Activated CD8-positive, alpha-beta T cell treated with anti-CD3 and anti-CD28 coated beads, Interleukin-2, amount 10 ng/mL, durations not matched to agents 7 days and 5 days (primary cell): ENCODE measurements at regions not wholly inside any gene's neighbourhood (a gene's known extent, or its start where the extent isn't known, plus 50 kb on each side); places are given as distances from the start of the nearest gene placed in this dataset.

ENCODE experiments used
- ATAC-seq: fragments of 150-1000 bp; cut with Tn5 transposase; one replicate; pipeline ENCODE4 v1.10.0; 2021; ENCODE audit warnings: moderate library complexity
- CTCF ChIA-PET: fragments of 350-600 bp; sonication (Branson Sonifier 250); formaldehyde crosslinking; loops from one replicate; lab custom pipeline; 2021; ENCODE audit warnings: antibody characterized with exemption; lab: Charles Lee
- POLR2A ChIA-PET: fragments of 350-600 bp; sonication (Branson Sonifier 250); formaldehyde crosslinking; loops from one replicate; lab custom pipeline; 2021; ENCODE audit warnings: antibody characterized with exemption; lab: Charles Lee
- DNase-seq: peaks from one replicate; pipeline ENCODE4 v3.0.0-alpha.2; 2020
- H3K27ac Mint-ChIP-seq: one replicate; pipeline ENCODE4 v1.8.0; 2021; ENCODE audit warnings: mild to moderate bottlenecking, mixed read lengths
- H3K27me3 Mint-ChIP-seq: one replicate; pipeline ENCODE4 v1.8.0; 2021; ENCODE audit warnings: low read depth, mixed read lengths
- H3K36me3 Mint-ChIP-seq: one replicate; pipeline ENCODE4 v1.8.0; 2021; ENCODE audit warnings: low read depth, mixed read lengths
- H3K4me1 Mint-ChIP-seq: one replicate; pipeline ENCODE4 v1.8.0; 2021; ENCODE audit warnings: low read depth, mixed read lengths
- H3K4me3 Mint-ChIP-seq: one replicate; pipeline ENCODE4 v1.8.0; 2021; ENCODE audit warnings: mild to moderate bottlenecking, mixed read lengths
- H3K9me3 Mint-ChIP-seq: one replicate; pipeline ENCODE4 v1.8.0; 2022; ENCODE audit warnings: mixed read lengths; ENCODE audit not compliant: insufficient read depth

GRCh38 chr5:62707131-62707530 is 128.5 kb downstream of the LRRC70 start:
- Mint-ChIP-seq H3K9me3 (peaks cover 5% of the 10 kb centered on the region), H3K27ac (no peak overlapping the region), H3K4me1 (no peaks in the 10 kb centered on the region), H3K36me3 (no peaks in the 10 kb centered on the region), H3K4me3 (no peak overlapping the region), H3K27me3 (peaks cover 5% of the 10 kb centered on the region)
- no peak for DNase-seq
- ChIA-PET POLR2A (no interaction called here), CTCF (no interaction called here)
- ATAC-seq, result no peak

GRCh38 chr5:62705022-62705421 is 126.4 kb downstream of the LRRC70 start:
- POLR2A ChIA-PET, result no interaction called here
- Mint-ChIP-seq H3K27ac (no peak overlapping the region), H3K4me1 (no peaks in the 10 kb centered on the region), H3K9me3 (peaks cover 5% of the 10 kb centered on the region), H3K27me3 (peaks cover 5% of the 10 kb centered on the region), H3K36me3 (no peaks in the 10 kb centered on the region), H3K4me3 (no peak overlapping the region)
- CTCF ChIA-PET, result no interaction called here
- no peak for ATAC-seq
- no peak for DNase-seq

- Mint-ChIP-seq H3K9me3 (no peaks in the 10 kb centered on the region), H3K27me3 (no peaks in the 10 kb centered on the region), H3K4me1 (no peaks in the 10 kb centered on the region), H3K27ac (no peak overlapping the region), H3K4me3 (no peak overlapping the region), H3K36me3 (no peaks in the 10 kb centered on the region)
- CTCF ChIA-PET, result no interaction called here
- no peak for DNase-seq
- no peak for ATAC-seq
- POLR2A ChIA-PET, result no interaction called here
Observed at GRCh38 chr5:62702126-62702525, 123.5 kb downstream of the LRRC70 start.

DNA sequence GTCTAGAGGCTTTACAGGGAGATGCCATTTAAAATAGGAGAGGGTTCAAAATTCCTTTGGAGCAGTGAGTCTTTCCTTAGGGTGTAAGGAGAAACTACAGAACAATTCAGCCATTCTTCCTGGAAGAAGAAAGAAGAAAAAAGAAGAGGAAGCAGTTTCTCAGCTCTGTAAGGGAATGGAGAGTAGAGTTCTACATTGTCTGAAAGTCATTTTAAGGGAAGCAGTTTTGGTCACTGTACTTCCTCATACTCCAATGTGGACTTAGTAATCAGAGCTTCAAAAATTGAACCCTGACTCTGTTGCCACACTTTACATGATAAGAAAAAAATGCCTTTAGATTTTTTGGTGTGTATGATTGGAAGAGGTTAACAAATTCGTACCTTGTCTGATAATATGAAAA is 122.4 kb downstream of the LRRC70 start:
- CTCF ChIA-PET, result interaction anchor here (1.0 kb wide), 1 partner anchor 18 kb away, joined by 4 read pairs; no protein-coding TSS in a partner anchor
- no peaks in the 10 kb centered on the region for H3K9me3 Mint-ChIP-seq

DNA sequence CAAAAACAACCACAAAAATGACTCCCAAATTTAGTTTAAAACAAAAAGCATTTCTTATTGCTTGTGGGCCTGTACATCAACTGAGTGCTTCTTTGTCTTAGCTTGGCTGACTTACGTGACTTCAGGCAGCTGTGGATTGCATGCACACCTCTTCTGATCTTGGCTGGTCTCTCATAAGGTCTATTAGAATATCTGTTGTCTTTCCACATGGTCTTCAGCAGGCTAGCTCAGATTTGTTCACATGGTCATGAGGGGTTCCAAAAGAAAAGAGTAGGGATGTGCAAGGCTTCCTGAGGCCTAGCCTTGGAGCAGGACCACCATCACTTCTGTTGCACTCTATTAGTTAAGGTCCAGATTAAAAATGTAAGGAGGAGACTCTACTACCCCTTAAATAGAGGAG is 120.1 kb downstream of the LRRC70 start:
- DNase-seq (no peak), ATAC-seq (no peak)
- H3K36me3 Mint-ChIP-seq, result no peaks in the 10 kb centered on the region
- H3K4me3 Mint-ChIP-seq, result no peak overlapping the region
- ChIA-PET CTCF (no interaction called here), POLR2A (no interaction called here)
- H3K27ac Mint-ChIP-seq, result no peak overlapping the region
- H3K9me3 Mint-ChIP-seq, result no peaks in the 10 kb centered on the region
- H3K27me3 Mint-ChIP-seq, result no peaks in the 10 kb centered on the region
- no peaks in the 10 kb centered on the region for H3K4me1 Mint-ChIP-seq

More for the DNA sequence above, 122.4 kb downstream of the LRRC70 start:
- H3K4me1 Mint-ChIP-seq, result no peaks in the 10 kb centered on the region
- no peak for ATAC-seq
- POLR2A ChIA-PET, result interaction anchor here (0.6 kb wide), 1 partner anchor 281 kb away, joined by 3 read pairs; no protein-coding TSS in a partner anchor
- no peaks in the 10 kb centered on the region for H3K36me3 Mint-ChIP-seq
- DNase-seq, result no peak
- no peak overlapping the region for H3K27ac Mint-ChIP-seq
- H3K4me3 Mint-ChIP-seq, result no peak overlapping the region
- no peaks in the 10 kb centered on the region for H3K27me3 Mint-ChIP-seq

DNA sequence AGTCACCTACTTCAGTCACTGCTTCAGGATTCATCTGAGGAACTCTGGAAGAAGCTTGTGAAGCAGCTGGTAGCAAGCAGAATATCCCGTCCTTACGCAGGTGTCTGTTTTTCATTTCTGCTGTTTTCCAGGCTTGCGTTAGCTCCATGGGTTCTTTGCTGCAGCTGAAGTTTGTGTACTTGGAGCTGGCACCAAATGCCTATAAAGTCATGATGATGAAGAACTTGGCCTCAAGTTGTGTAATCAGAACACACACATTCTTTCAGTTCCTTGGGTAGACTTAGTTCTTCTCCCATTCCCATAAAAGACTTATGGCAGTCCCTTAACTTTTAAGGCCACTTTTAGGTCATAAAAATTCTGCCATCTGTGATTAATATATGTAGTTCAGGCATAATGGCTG is 116.7 kb downstream of the LRRC70 start:
- no peak overlapping the region for H3K4me3 Mint-ChIP-seq
- H3K9me3 Mint-ChIP-seq, result no peaks in the 10 kb centered on the region
- no peaks in the 10 kb centered on the region for H3K27me3 Mint-ChIP-seq
- DNase-seq (no peak), ATAC-seq (no peak)
- no peaks in the 10 kb centered on the region for H3K36me3 Mint-ChIP-seq
- ChIA-PET POLR2A (no interaction called here), CTCF (no interaction called here)
- no peak overlapping the region for H3K27ac Mint-ChIP-seq
- H3K4me1 Mint-ChIP-seq, result no peaks in the 10 kb centered on the region

GRCh38 chr5:62692946-62693713 is 114.5 kb downstream of the LRRC70 start:
- Mint-ChIP-seq H3K9me3 (no peaks in the 10 kb centered on the region), H3K4me3 (no peak overlapping the region), H3K27ac (no peak overlapping the region), H3K27me3 (no peaks in the 10 kb centered on the region), H3K4me1 (peaks cover 6% of the 10 kb centered on the region), H3K36me3 (peaks cover 1% of the 10 kb centered on the region)
- ChIA-PET POLR2A (no interaction called here), CTCF (no interaction called here)
- DNase-seq (no peak), ATAC-seq (no peak)

DNA sequence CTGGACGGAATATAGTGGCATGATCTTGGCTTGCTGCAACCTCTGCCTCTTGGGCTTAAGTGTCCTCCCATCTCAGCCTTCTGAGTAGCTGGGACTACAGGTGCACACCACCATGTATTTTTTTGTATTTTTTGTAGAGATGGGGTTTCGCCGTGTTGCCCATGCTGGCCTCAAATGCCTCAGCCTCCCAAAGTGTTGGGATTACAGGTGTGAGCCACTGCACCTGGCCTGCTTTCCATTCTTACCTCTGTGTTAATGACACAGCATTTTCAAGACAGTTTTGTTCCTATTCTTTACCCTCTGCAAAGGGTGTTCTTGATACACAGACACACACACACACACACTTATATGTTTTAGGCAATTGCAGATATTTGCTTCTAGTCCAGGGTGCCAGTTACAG is 113.3 kb downstream of the LRRC70 start:
- ATAC-seq (no peak), DNase-seq (no peak)
- Mint-ChIP-seq H3K27ac (no peak overlapping the region), H3K27me3 (no peaks in the 10 kb centered on the region), H3K4me1 (peaks cover 6% of the 10 kb centered on the region), H3K9me3 (no peaks in the 10 kb centered on the region), H3K36me3 (peaks cover 1% of the 10 kb centered on the region), H3K4me3 (no peak overlapping the region)
- CTCF ChIA-PET, result no interaction called here
- POLR2A ChIA-PET, result no interaction called here

GRCh38 chr5:62690421-62690820 is 111.8 kb downstream of the LRRC70 start:
- H3K27ac Mint-ChIP-seq, result no peak overlapping the region
- ChIA-PET POLR2A (no interaction called here), CTCF (no interaction called here)
- ATAC-seq (no peak), DNase-seq (no peak)
- no peaks in the 10 kb centered on the region for H3K27me3 Mint-ChIP-seq
- peaks cover 6% of the 10 kb centered on the region for H3K4me1 Mint-ChIP-seq
- no peaks in the 10 kb centered on the region for H3K9me3 Mint-ChIP-seq
- H3K36me3 Mint-ChIP-seq, result peaks cover 1% of the 10 kb centered on the region
- no peak overlapping the region for H3K4me3 Mint-ChIP-seq

DNA sequence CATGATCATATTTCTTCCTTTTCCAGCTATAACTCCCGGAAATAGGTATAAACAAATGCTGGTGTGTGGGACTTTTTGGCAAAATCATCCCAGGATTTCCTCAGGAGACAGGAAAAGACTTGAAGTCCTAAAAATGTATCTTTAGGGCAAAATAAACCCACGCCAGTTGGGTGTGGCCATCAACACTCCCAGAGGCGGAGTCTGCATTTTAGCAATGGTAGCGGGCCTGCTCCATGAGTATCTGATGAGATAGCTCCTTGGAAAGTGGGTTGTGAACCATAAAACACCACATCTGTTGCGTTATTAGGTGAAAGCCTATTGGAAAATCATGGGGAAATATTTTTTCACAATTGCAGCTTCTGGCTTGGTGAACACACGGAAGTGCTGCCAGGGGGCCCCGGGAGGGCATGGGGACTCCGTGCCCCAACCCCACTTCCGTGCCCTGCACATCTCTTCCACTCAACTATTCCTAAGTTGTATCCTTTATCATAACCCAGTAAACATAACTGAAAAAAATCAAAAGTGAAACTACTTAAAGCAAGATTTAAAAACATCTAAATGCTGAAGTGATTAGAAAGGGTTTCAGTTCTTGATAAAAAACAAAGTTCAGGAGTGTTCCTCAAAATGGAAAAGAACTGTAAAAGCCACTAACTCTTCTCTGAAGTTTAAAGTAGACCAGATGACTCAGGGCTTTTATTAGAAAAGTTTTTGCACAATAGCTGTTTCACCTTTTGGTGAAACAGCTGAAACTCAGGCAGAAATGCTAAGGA is 111.2 kb downstream of the LRRC70 start:
- ChIA-PET POLR2A (no interaction called here), CTCF (no interaction called here)
- no peak for DNase-seq
- peaks cover 6% of the 10 kb centered on the region for H3K4me1 Mint-ChIP-seq
- H3K27ac Mint-ChIP-seq, result no peak overlapping the region
- ATAC-seq, result no peak
- H3K27me3 Mint-ChIP-seq, result no peaks in the 10 kb centered on the region
- H3K4me3 Mint-ChIP-seq, result peak overlapping the region; percentile 16
- peaks cover 1% of the 10 kb centered on the region for H3K36me3 Mint-ChIP-seq
- H3K9me3 Mint-ChIP-seq, result no peaks in the 10 kb centered on the region

- H3K4me3 Mint-ChIP-seq, result no peak overlapping the region
- peaks cover 6% of the 10 kb centered on the region for H3K4me1 Mint-ChIP-seq
- H3K9me3 Mint-ChIP-seq, result no peaks in the 10 kb centered on the region
- POLR2A ChIA-PET, result no interaction called here
- ATAC-seq (no peak), DNase-seq (no peak)
- CTCF ChIA-PET, result no interaction called here
- H3K36me3 Mint-ChIP-seq, result peaks cover 1% of the 10 kb centered on the region
- no peaks in the 10 kb centered on the region for H3K27me3 Mint-ChIP-seq
- H3K27ac Mint-ChIP-seq, result no peak overlapping the region
Observed at GRCh38 chr5:62686692-62687091, 108.1 kb downstream of the LRRC70 start.

DNA sequence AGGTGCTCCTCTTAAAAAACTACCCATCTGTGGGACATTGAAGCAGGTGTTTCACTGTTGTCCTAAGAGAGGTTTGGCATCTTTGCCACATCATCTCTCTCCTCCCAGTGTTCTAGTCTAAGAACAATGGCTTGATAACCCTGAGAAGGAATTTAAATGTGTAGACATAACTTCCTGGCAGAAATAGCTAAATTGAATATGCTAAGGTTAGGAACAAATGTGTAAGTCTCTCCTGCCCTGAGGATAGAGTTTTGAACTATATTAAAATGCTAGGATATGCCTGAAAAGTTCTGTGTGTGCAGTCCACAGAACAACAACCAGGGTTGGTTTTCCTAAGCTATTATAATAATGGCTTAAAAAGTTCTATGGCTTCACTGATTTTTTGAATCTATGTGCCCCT is 106.6 kb downstream of the LRRC70 start:
- ATAC-seq (no peak), DNase-seq (no peak)
- POLR2A ChIA-PET, result no interaction called here
- no peak overlapping the region for H3K27ac Mint-ChIP-seq
- CTCF ChIA-PET, result no interaction called here
- no peaks in the 10 kb centered on the region for H3K9me3 Mint-ChIP-seq
- H3K4me1 Mint-ChIP-seq, result peaks cover 6% of the 10 kb centered on the region
- no peak overlapping the region for H3K4me3 Mint-ChIP-seq
- peaks cover 1% of the 10 kb centered on the region for H3K36me3 Mint-ChIP-seq
- H3K27me3 Mint-ChIP-seq, result no peaks in the 10 kb centered on the region
